ENCODE measurements at regions not wholly inside any gene's neighbourhood (a gene's known extent, or its start where the extent isn't known, plus 50 kb on each side); places are given as distances from the start of the nearest gene placed in this dataset.

DNA sequence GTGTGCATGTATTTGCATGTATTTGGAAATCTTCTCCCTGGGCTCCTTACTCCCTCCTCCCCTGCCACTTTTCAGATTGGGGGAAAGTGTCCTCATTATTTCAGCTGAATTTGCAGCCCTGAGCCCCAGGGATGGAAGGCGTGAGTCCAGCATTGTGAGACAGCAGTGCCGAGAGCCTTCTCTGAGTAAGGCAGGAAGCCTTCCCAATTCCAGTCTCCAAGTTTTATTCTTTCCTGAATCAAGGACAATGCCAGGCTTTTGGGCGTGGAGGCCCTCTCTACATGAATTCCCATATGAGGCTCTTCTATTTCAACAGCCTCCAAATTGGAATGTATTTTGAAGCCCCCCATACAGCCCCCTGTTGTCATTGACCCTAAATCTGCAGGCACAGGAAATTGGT lies 163.5 kb downstream of the ACKR3 start (continued):
- TF ChIP-seq PHF8 (conservative IDR thresholded peaks at IDR 0.05; ENCODE audit: low read depth, low read length), result no peak

Data from H1 (cell line).